Astrocyte (in vitro differentiated cells and primary cell): ENCODE measurements at regions not wholly inside any gene's neighbourhood (a gene's known extent, or its start where the extent isn't known, plus 50 kb on each side); places are given as distances from the start of the nearest gene placed in this dataset.

Experiments used
- DNase-seq: peaks from one replicate; pipeline ENCODE4 v3.0.0-alpha.2; 2010; ENCODE audit warnings: low read depth
- FAIRE-seq: peaks from 2 replicates; lab custom pipeline; 2011; peaks lifted over from hg19 to GRCh38; lab: Jason Lieb, UNC
- H2AFZ ChIP-seq: 2 replicates; pipeline ENCODE4 v1.6.0; 2012; ENCODE audit warnings: low read depth, low read length, inconsistent platforms
- H3K27ac ChIP-seq: 2 replicates; pipeline ENCODE4 v1.5.1; 2011; ENCODE audit warnings: low read depth, low read length, inconsistent platforms
- H3K27me3 ChIP-seq: 2 replicates; pipeline ENCODE4 v1.6.0; 2011; ENCODE audit warnings: low read length, inconsistent platforms; ENCODE audit not compliant: insufficient read depth
- H3K36me3 ChIP-seq: 2 replicates; pipeline ENCODE4 v1.5.1; 2011; ENCODE audit warnings: low read length, inconsistent platforms; ENCODE audit not compliant: insufficient read depth
- H3K4me1 ChIP-seq: 2 replicates; pipeline ENCODE4 v1.5.1; 2011; ENCODE audit warnings: low read length, inconsistent platforms; ENCODE audit not compliant: insufficient read depth
- H3K4me2 ChIP-seq: 2 replicates; pipeline ENCODE4 v1.6.0; 2012; ENCODE audit warnings: low read length, inconsistent platforms
- H3K4me3 ChIP-seq: 2 replicates; pipeline ENCODE4 v1.5.1; 2011; ENCODE audit warnings: low read depth, mild to moderate bottlenecking, low read length, inconsistent platforms; ENCODE audit not compliant: insufficient read depth
- H3K79me2 ChIP-seq: 2 replicates; pipeline ENCODE4 v1.6.0; 2012; ENCODE audit warnings: mild to moderate bottlenecking, low read length, inconsistent platforms; ENCODE audit not compliant: insufficient read depth
- H3K9ac ChIP-seq: 2 replicates; pipeline ENCODE4 v1.6.0; 2012; ENCODE audit warnings: mild to moderate bottlenecking, low read length, inconsistent platforms
- H3K9me3 ChIP-seq: 2 replicates; pipeline ENCODE4 v1.5.1; 2012; ENCODE audit warnings: low read depth, mild to moderate bottlenecking, low read length, inconsistent platforms; ENCODE audit not compliant: insufficient read depth
- H4K20me1 ChIP-seq: 2 replicates; pipeline ENCODE4 v1.6.0; 2012; ENCODE audit warnings: low read length, inconsistent platforms; ENCODE audit not compliant: insufficient read depth
- H3K27ac Mint-ChIP-seq: one replicate; pipeline ENCODE4 v1.8.0; 2021; ENCODE audit warnings: mild to moderate bottlenecking, mixed read lengths; ENCODE audit not compliant: unreplicated experiment
- H3K27me3 Mint-ChIP-seq: one replicate; pipeline ENCODE4 v1.8.0; 2021; ENCODE audit warnings: low read depth, mixed read lengths; ENCODE audit not compliant: unreplicated experiment
- H3K36me3 Mint-ChIP-seq: one replicate; pipeline ENCODE4 v1.8.0; 2021; ENCODE audit warnings: low read depth, mixed read lengths; ENCODE audit not compliant: unreplicated experiment
- H3K4me1 Mint-ChIP-seq: one replicate; pipeline ENCODE4 v1.8.0; 2021; ENCODE audit warnings: low read depth, mixed read lengths; ENCODE audit not compliant: unreplicated experiment
- H3K4me3 Mint-ChIP-seq: one replicate; pipeline ENCODE4 v1.8.0; 2021; ENCODE audit warnings: mild to moderate bottlenecking, moderate library complexity, mixed read lengths; ENCODE audit not compliant: unreplicated experiment
- H3K9me3 Mint-ChIP-seq: one replicate; pipeline ENCODE4 v1.8.0; 2021; ENCODE audit warnings: mild to moderate bottlenecking, mixed read lengths; ENCODE audit not compliant: unreplicated experiment
- CTCF ChIP-seq: IDR thresholded peaks from 2 replicates; pipeline ENCODE4 v1.5.1; 2011; ENCODE audit warnings: low read depth, mild to moderate bottlenecking, inconsistent platforms, low read length, moderate library complexity; ENCODE audit not compliant: insufficient read depth
- EZH2 ChIP-seq: IDR thresholded peaks from 2 replicates; pipeline ENCODE4 v1.6.1; 2012; ENCODE audit warnings: mild to moderate bottlenecking, low read length, inconsistent platforms; ENCODE audit not compliant: insufficient read depth

DNA sequence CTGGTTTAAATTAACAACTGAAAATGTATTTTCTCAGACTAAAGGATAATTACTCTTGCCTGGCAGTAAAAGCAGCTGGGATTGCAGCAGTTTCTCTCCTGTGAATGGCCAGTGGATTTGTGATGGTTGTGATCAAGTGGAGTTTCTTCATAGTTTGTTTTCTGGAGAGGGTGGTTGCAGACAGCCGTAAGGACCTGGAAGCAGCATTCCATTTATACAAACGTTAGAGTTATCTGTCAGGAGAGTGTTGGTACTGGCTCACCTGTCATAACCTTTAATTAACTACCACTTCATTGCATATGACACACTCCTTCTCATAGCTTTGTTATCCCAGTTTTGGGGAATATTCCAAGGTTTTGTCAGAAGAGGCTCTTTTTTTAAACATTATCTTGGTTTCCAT, 258.4 kb upstream of the SLC10A2 start:
- no peaks in the 10 kb centered on the region for H3K27me3 Mint-ChIP-seq
- Histone ChIP-seq H3K27ac (no peak overlapping the region), H3K9ac (no peak overlapping the region), H3K9me3 (no peaks in the 10 kb centered on the region), H3K4me2 (no peak overlapping the region), H3K27me3 (no peaks in the 10 kb centered on the region), H3K36me3 (no peaks in the 10 kb centered on the region), H3K79me2 (no peaks in the 10 kb centered on the region), H4K20me1 (no peaks in the 10 kb centered on the region), H2AFZ (no peak overlapping the region), H3K4me3 (no peak overlapping the region), H3K4me1 (no peaks in the 10 kb centered on the region)
- H3K4me3 Mint-ChIP-seq = no peak overlapping the region
- DNase-seq (no peak), FAIRE-seq (no peak)
- peaks cover 1% of the 10 kb centered on the region for H3K9me3 Mint-ChIP-seq
- no peaks in the 10 kb centered on the region for H3K4me1 Mint-ChIP-seq
- no peak overlapping the region for H3K27ac Mint-ChIP-seq
- H3K36me3 Mint-ChIP-seq = no peaks in the 10 kb centered on the region
- TF ChIP-seq CTCF = no peak

DNA sequence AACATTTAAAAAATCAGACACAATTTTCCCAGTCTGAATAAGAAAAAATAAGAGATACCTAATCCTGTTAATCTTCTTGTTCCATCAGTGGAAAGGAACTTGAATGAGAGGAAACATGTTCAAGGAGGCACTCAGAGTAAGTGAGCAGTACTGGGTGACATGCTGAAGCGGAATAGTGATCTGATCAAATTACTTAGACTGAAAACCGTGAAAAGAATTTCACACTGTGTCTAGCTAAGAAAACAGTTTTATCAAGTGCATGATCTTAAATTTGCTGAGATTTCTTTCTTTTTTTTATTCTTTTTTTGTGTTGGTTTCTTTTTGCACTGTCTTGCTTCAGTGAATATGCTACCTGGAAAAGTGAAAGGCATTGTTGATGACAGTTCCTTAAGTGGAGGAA, 249.5 kb upstream of the SLC10A2 start:
- TF ChIP-seq CTCF (no peak), EZH2 (no peak)
- no peaks in the 10 kb centered on the region for H3K36me3 Mint-ChIP-seq
- no peaks in the 10 kb centered on the region for H3K9me3 ChIP-seq
- no peak overlapping the region for H2AFZ ChIP-seq
- no peak overlapping the region for H3K4me2 ChIP-seq
- no peaks in the 10 kb centered on the region for H3K27me3 Mint-ChIP-seq
- DNase-seq (no peak), FAIRE-seq (no peak)
- no peaks in the 10 kb centered on the region for H3K79me2 ChIP-seq
- H3K4me3 Mint-ChIP-seq = no peak overlapping the region
- peaks cover 3% of the 10 kb centered on the region for H3K4me1 Mint-ChIP-seq
- H4K20me1 ChIP-seq = no peaks in the 10 kb centered on the region
- no peak overlapping the region for H3K27ac Mint-ChIP-seq
- no peak overlapping the region for H3K4me3 ChIP-seq
- no peaks in the 10 kb centered on the region for H3K36me3 ChIP-seq
- no peaks in the 10 kb centered on the region for H3K27me3 ChIP-seq
- no peak overlapping the region for H3K9ac ChIP-seq
- no peak overlapping the region for H3K27ac ChIP-seq
- no peaks in the 10 kb centered on the region for H3K9me3 Mint-ChIP-seq
- no peaks in the 10 kb centered on the region for H3K4me1 ChIP-seq

- no peaks in the 10 kb centered on the region for H3K9me3 Mint-ChIP-seq
- no peak for FAIRE-seq
- no peaks in the 10 kb centered on the region for H3K79me2 ChIP-seq
- no peaks in the 10 kb centered on the region for H3K27me3 ChIP-seq
- no peak overlapping the region for H3K4me3 ChIP-seq
- no peak for TF ChIP-seq CTCF
- H3K27ac ChIP-seq = no peak overlapping the region
- no peak overlapping the region for H3K9ac ChIP-seq
- DNase-seq = no peak
- H4K20me1 ChIP-seq = no peaks in the 10 kb centered on the region
- no peaks in the 10 kb centered on the region for H3K9me3 ChIP-seq
- H3K4me3 Mint-ChIP-seq = no peak overlapping the region
- H3K4me1 ChIP-seq = no peaks in the 10 kb centered on the region
- H3K4me1 Mint-ChIP-seq = peaks cover 13% of the 10 kb centered on the region
- H3K27me3 Mint-ChIP-seq = no peaks in the 10 kb centered on the region
- no peak overlapping the region for H3K27ac Mint-ChIP-seq
- H3K4me2 ChIP-seq = no peak overlapping the region
- no peaks in the 10 kb centered on the region for H3K36me3 ChIP-seq
- H3K36me3 Mint-ChIP-seq = no peaks in the 10 kb centered on the region
- no peak overlapping the region for H2AFZ ChIP-seq
These were observed 246.2 kb upstream of the SLC10A2 start for GRCh38 chr13:103312467-103312866.
